A549 (cell line): ENCODE measurements at regions not wholly inside any gene's neighbourhood (a gene's known extent, or its start where the extent isn't known, plus 50 kb on each side); places are given as distances from the start of the nearest gene placed in this dataset.
"Not testable (repeated sequence)": the region's sequence is repeated elsewhere in the genome, so short reads cannot be mapped to it uniquely, and the experiment has no call there.

ENCODE experiments used
- ATAC-seq, 2 experiments: fragments of 200-7000 bp in 1 of 2; fragments of >200 bp in 1 of 2; cut with Nextera tagmentation in 1 of 2; cut with Tn5 transposase in 1 of 2; 3 replicates each; pipeline versions ENCODE4 v1.8.0 to v1.9.1; 2018 to 2020; ENCODE audit warnings: mild to moderate bottlenecking in 1 of 2, moderate library complexity in 1 of 2
- CTCF ChIA-PET: fragments of 300-600 bp; sonication (Branson Sonifier 250); formaldehyde crosslinking; extraction: SDS; loops from one replicate; lab custom pipeline; 2021; ENCODE audit warnings: antibody characterized with exemption, inconsistent platforms; lab: Yijun Ruan, JAX
- POLR2A ChIA-PET: fragments of 350-600 bp; formaldehyde crosslinking; extraction: SDS; loops from one replicate; lab custom pipeline; 2021; ENCODE audit warnings: antibody characterized with exemption, inconsistent platforms; lab: Yijun Ruan, JAX
- DNase-seq, 2 experiments: peaks; one replicate each; pipeline versions ENCODE4 v3.0.0 to v3.0.0-alpha.2; 2011 to 2016; ENCODE audit warnings: low read depth in 1 of 2, low spot score in 1 of 2
- FAIRE-seq: peaks from 2 replicates; lab custom pipeline; 2011; peaks lifted over from hg19 to GRCh38; lab: Jason Lieb, UNC
- H3K27ac ChIP-seq, 2 experiments: fragments of >200 bp; sonication (Bioruptor Twin); formaldehyde crosslinking; 3 replicates each; pipeline ENCODE4 v1.5.1; 2016 to 2017
- H3K4me1 ChIP-seq: fragments of >200 bp; sonication (Bioruptor Twin); formaldehyde crosslinking; 3 replicates; pipeline ENCODE4 v1.6.1; 2016
- H3K4me2 ChIP-seq: fragments of >200 bp; sonication (Bioruptor Twin); formaldehyde crosslinking; 3 replicates; pipeline ENCODE4 v1.6.1; 2016
- H3K4me3 ChIP-seq: fragments of >200 bp; sonication (Bioruptor Twin); formaldehyde crosslinking; 3 replicates; pipeline ENCODE4 v1.5.1; 2016
- H3K9me3 ChIP-seq: fragments of >200 bp; sonication (Bioruptor Twin); formaldehyde crosslinking; 3 replicates; pipeline ENCODE4 v1.6.1; 2016
- CHD2 ChIP-seq: fragments of 150-350 bp; IDR thresholded peaks from 2 replicates; pipeline ENCODE4 v1.6.1; 2014; ENCODE audit warnings: low read length; ENCODE audit not compliant: partially characterized antibody
- CHD4 ChIP-seq: fragments of 200-600 bp; sonication (generic); IDR thresholded peaks from 2 replicates; pipeline ENCODE4 v1.6.1; 2016; ENCODE audit warnings: antibody characterized with exemption, mild to moderate bottlenecking, borderline replicate concordance
- EHF ChIP-seq: fragments of 250-450 bp; sonication (Bioruptor Pico); IDR thresholded peaks from 2 replicates; pipeline ENCODE4 v1.5.0; 2020; ENCODE audit warnings: mild to moderate bottlenecking
- EHMT2 ChIP-seq: fragments of 200-600 bp; sonication (generic); IDR thresholded peaks from 2 replicates; pipeline ENCODE4 v1.6.1; 2016; ENCODE audit warnings: antibody characterized with exemption, low read depth, mild to moderate bottlenecking, moderate library complexity
- EP300 ChIP-seq, 2 experiments: fragments of >200 bp; sonication (Bioruptor Twin); formaldehyde crosslinking; IDR thresholded peaks; 2 replicates in 1 of 2; 3 replicates in 1 of 2; pipeline ENCODE4 v1.6.1; 2016 to 2017
- HOXA7 ChIP-seq: fragments of 250-450 bp; sonication (Bioruptor Pico); IDR thresholded peaks from 2 replicates; pipeline ENCODE4 v1.5.0; 2020; ENCODE audit warnings: mild to moderate bottlenecking, moderate library complexity
- HOXB5 ChIP-seq: fragments of 250-450 bp; sonication (Bioruptor Pico); IDR thresholded peaks from 2 replicates; pipeline ENCODE4 v1.5.0; 2020; ENCODE audit warnings: mild to moderate bottlenecking, moderate library complexity
- JUN ChIP-seq, 2 experiments: fragments of >200 bp; sonication (Bioruptor Twin); formaldehyde crosslinking; IDR thresholded peaks; 2 replicates in 1 of 2; 3 replicates in 1 of 2; pipeline ENCODE4 v1.6.1; 2016 to 2017
- JUNB ChIP-seq: fragments of >200 bp; sonication (Bioruptor Twin); formaldehyde crosslinking; IDR thresholded peaks from 2 replicates; pipeline ENCODE4 v1.6.1; 2016
- KDM5A ChIP-seq: fragments of 200-600 bp; sonication (generic); IDR thresholded peaks from 2 replicates; pipeline ENCODE4 v1.6.1; 2016; ENCODE audit warnings: antibody characterized with exemption, mild to moderate bottlenecking
- NFE2L2 ChIP-seq: fragments of 150-350 bp; conservative IDR thresholded peaks from 2 replicates; pipeline ENCODE4 v1.6.1; 2014; ENCODE audit warnings: low read length
- NPAS2 ChIP-seq: fragments of 250-450 bp; sonication (Bioruptor Pico); IDR thresholded peaks from 2 replicates; pipeline ENCODE4 v1.8.0; 2022; ENCODE audit warnings: mild to moderate bottlenecking, moderate library complexity, borderline replicate concordance
- PHF8 ChIP-seq: fragments of 200-600 bp; sonication (generic); IDR thresholded peaks from 2 replicates; pipeline ENCODE4 v1.6.1; 2016; ENCODE audit warnings: low read depth, mild to moderate bottlenecking, antibody characterized with exemption, moderate library complexity, borderline replicate concordance
- POLR2AphosphoS2 ChIP-seq: conservative IDR thresholded peaks from 2 replicates; pipeline ENCODE4 v1.6.1; 2012; ENCODE audit warnings: low read length, improper control_type of control experiment, inconsistent platforms
- RARB ChIP-seq: fragments of 250-450 bp; sonication (Bioruptor Pico); IDR thresholded peaks from 2 replicates; pipeline ENCODE4 v1.8.0; 2021; ENCODE audit warnings: mild to moderate bottlenecking, moderate library complexity
- RCOR1 ChIP-seq: fragments of 150-350 bp; IDR thresholded peaks from 2 replicates; pipeline ENCODE4 v1.6.1; 2014; ENCODE audit warnings: antibody characterized with exemption, low read length, low read depth
- RNF2 ChIP-seq: fragments of 200-600 bp; sonication (generic); IDR thresholded peaks from 2 replicates; pipeline ENCODE4 v1.6.1; 2016; ENCODE audit warnings: low read depth, mild to moderate bottlenecking, antibody characterized with exemption, moderate library complexity, borderline replicate concordance
- SMC3 ChIP-seq: fragments of >200 bp; sonication (Bioruptor Twin); formaldehyde crosslinking; IDR thresholded peaks from 3 replicates; pipeline ENCODE4 v1.6.1; 2018; ENCODE audit warnings: inconsistent platforms
- SREBF2 ChIP-seq: fragments of 450-650 bp; IDR thresholded peaks from 2 replicates; pipeline ENCODE4 v1.6.1; 2014; ENCODE audit warnings: mild to moderate bottlenecking, moderate library complexity
- TFCP2L1 ChIP-seq: fragments of 250-450 bp; sonication (Bioruptor Pico); IDR thresholded peaks from 2 replicates; pipeline ENCODE4 v1.5.0; 2021; ENCODE audit warnings: mild to moderate bottlenecking
- ZFP36 ChIP-seq: fragments of 450-650 bp; IDR thresholded peaks from 2 replicates; pipeline ENCODE4 v1.6.1; 2014; ENCODE audit warnings: borderline replicate concordance; ENCODE audit not compliant: partially characterized antibody
- WGBS: methylation state at CpG from one replicate; pipeline ENCODE4 v1.1.6; 2017; ENCODE audit errors: missing lambda C conversion rate; 5-methylcytosine and 5-hydroxymethylcytosine counted together
- TF ChIP-seq, protein P1 (sequence below): fragments of >200 bp; sonication (Bioruptor Twin); formaldehyde crosslinking; IDR thresholded peaks from 3 replicates; pipeline ENCODE4 v1.5.1; 2016
- TF ChIP-seq, protein P2 (sequence below): fragments of >200 bp; sonication (Bioruptor Twin); formaldehyde crosslinking; IDR thresholded peaks from 2 replicates; pipeline ENCODE4 v1.6.1; 2016
- TF ChIP-seq, protein P3 (sequence below): IDR thresholded peaks from 2 replicates; pipeline ENCODE4 v1.6.1; 2012
- TF ChIP-seq, protein P4 (sequence below): IDR thresholded peaks from 2 replicates; pipeline ENCODE4 v1.6.1; 2012

DNA sequence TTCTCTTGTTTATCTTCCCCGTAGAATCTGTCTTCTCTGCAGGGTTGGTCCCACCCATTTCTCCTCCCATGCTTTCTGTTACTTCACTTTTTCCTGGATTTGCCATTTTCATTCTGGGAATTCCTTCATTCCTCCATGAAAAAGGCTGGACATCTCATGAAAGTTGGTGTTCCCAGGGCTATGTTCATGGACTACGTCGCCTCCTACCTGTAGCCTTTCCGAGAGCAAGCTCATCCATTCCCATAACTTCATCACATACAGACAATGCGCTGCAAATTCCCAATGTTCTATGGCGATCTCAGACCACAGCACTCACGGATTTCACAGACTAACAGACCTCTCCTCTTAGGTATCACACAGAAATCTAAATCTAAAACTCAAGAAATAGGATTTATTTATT is 217.1 kb downstream of the EXOC5 start (continued):
- TF ChIP-seq, protein P1, sequence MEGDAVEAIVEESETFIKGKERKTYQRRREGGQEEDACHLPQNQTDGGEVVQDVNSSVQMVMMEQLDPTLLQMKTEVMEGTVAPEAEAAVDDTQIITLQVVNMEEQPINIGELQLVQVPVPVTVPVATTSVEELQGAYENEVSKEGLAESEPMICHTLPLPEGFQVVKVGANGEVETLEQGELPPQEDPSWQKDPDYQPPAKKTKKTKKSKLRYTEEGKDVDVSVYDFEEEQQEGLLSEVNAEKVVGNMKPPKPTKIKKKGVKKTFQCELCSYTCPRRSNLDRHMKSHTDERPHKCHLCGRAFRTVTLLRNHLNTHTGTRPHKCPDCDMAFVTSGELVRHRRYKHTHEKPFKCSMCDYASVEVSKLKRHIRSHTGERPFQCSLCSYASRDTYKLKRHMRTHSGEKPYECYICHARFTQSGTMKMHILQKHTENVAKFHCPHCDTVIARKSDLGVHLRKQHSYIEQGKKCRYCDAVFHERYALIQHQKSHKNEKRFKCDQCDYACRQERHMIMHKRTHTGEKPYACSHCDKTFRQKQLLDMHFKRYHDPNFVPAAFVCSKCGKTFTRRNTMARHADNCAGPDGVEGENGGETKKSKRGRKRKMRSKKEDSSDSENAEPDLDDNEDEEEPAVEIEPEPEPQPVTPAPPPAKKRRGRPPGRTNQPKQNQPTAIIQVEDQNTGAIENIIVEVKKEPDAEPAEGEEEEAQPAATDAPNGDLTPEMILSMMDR: no peak

DNA sequence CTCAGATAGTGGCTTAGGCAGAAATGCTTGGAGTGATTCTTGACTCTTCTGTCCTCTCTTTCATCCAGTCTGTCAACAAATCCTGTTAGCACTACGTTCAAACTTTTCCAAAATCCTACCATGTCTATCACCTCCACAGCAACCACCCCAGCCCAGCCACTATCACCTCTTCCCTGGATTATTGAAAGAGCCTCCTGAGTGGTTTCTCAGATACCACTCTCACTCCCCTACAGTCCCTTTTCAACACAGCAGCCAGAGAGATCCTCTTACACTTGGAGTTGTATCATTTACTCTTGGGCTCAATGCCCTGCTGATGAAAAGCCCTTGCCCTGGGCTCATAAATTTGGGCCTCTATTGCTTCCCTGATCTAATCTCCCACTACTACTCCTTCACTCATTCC is 218.9 kb downstream of the EXOC5 start:
- Histone ChIP-seq H3K4me3 (no peak overlapping the region), H3K27ac (no peak overlapping the region), H3K9me3 (no peaks in the 10 kb centered on the region), H3K4me2 (no peak overlapping the region), H3K4me1 (no peaks in the 10 kb centered on the region)
- POLR2A ChIA-PET: no interaction called here
- CTCF ChIA-PET: no interaction called here
- TF ChIP-seq SREBF2: no peak
- TF ChIP-seq RNF2: no peak
- TF ChIP-seq HOXA7 (CRISPR knock-in tag): no peak
- TF ChIP-seq CHD2: no peak
- TF ChIP-seq RARB (CRISPR knock-in tag): no peak
- no peak for TF ChIP-seq EHMT2
- TF ChIP-seq, protein P2, sequence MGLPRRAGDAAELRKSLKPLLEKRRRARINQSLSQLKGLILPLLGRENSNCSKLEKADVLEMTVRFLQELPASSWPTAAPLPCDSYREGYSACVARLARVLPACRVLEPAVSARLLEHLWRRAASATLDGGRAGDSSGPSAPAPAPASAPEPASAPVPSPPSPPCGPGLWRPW: no peak
- no peak for TF ChIP-seq PHF8
- no peak for TF ChIP-seq TFCP2L1
- FAIRE-seq: no peak
- no peak for ATAC-seq
- DNase-seq: no peak
- WGBS: 0% methylated on average over 1 of the region's 1 CpG

DNA sequence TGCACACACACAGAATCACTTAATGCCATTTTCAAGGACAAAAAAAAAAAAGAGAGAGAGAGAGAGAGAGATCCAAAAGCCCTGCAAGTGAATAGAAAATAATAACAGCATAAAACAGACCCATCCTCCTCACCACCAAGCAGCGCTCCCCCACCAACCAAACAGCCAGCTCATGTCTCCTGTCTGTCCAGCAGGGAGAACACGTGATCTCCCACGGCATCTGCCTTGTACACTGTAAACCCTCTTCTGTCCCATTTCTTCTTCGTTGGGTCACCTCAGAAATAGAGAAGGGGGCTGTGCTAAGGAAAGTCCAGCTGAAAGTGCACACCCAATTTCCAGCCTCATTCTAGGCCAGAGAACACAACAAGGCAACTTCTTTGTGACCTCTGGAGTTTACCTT is 222.5 kb downstream of the EXOC5 start:
- ATAC-seq (no peak), FAIRE-seq (no peak), DNase-seq (no peak)
- CTCF ChIA-PET: no interaction called here
- POLR2A ChIA-PET: no interaction called here
- Histone ChIP-seq H3K4me2 (no peak overlapping the region), H3K9me3 (no peaks in the 10 kb centered on the region), H3K4me1 (no peaks in the 10 kb centered on the region), H3K27ac (no peak overlapping the region), H3K4me3 (no peak overlapping the region)
- WGBS: 24% methylated on average over 4 of the region's 4 CpGs
- TF ChIP-seq KDM5A (no peak), JUN (IDR thresholded peaks at IDR 0.05) (no peak), HOXB5 (CRISPR knock-in tag) (no peak), RNF2 (no peak), NFE2L2 (no peak), RARB (CRISPR knock-in tag) (no peak), JUNB (no peak), EP300 (IDR thresholded peaks at IDR 0.05) (no peak), RCOR1 (no peak), SMC3 (no peak), POLR2AphosphoS2 (no peak), EHF (no peak), CHD4 (no peak), NPAS2 (no peak), ZFP36 (no peak)
- TF ChIP-seq, protein P2: no peak
- TF ChIP-seq, protein P3, sequence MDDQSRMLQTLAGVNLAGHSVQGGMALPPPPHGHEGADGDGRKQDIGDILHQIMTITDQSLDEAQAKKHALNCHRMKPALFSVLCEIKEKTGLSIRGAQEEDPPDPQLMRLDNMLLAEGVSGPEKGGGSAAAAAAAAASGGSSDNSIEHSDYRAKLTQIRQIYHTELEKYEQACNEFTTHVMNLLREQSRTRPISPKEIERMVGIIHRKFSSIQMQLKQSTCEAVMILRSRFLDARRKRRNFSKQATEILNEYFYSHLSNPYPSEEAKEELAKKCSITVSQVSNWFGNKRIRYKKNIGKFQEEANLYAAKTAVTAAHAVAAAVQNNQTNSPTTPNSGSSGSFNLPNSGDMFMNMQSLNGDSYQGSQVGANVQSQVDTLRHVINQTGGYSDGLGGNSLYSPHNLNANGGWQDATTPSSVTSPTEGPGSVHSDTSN: no peak
- TF ChIP-seq, protein P4, sequence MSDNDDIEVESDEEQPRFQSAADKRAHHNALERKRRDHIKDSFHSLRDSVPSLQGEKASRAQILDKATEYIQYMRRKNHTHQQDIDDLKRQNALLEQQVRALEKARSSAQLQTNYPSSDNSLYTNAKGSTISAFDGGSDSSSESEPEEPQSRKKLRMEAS: no peak

DNA sequence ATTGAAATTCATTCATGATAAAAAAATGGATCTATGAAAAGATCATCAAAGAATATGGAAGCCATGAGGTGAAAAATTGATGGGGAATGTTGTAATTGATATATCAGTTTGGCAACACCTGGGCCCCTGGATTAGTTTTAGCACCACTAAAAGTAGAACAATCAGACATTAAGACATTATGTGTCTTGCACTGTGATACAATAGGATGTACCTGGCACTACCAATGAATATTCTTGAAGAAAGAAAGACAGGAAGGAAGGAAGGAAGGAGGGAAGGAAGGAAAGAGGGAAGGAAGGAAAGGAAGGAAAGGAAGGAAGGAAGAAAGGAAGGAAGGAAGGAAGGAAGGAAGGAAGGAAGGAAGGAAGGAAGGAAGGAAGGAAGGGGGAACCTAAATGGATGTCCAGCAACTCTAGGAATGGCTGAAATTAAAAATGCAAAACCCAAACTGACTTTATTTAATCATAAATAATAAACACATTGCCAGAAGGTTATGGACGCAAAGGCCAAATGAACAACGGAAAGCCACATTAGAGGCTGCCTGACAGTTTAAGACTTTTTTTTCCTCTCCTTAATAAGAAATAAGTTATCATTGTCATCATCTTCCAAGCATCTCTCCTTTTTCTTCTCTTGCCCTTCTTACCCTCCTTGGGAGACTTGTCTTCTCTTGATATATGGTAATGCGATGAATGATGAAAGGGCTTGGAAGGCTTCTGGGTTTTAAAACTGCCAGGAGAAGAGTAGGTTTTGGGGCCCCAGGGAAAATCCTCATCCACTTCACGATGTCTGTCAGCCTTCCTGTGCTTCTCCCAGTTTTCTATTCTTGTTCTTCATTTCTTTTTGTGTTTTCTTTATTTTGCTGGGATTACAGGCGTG is 224.4 kb downstream of the EXOC5 start:
- H3K9me3 ChIP-seq, FAIRE-seq, ATAC-seq, H3K27ac ChIP-seq, DNase-seq, H3K4me1 ChIP-seq, POLR2A ChIA-PET, H3K4me3 ChIP-seq, H3K4me2 ChIP-seq, CTCF ChIA-PET: not testable (repeated sequence)
- 54% methylated on average over 5 of the region's 5 CpGs for WGBS
